Transverse colon (tissue), 4 donors: ENCODE measurements at regions not wholly inside any gene's neighbourhood (a gene's known extent, or its start where the extent isn't known, plus 50 kb on each side); places are given as distances from the start of the nearest gene placed in this dataset.

ENCODE experiments used
- DNase-seq: peaks from one replicate; pipeline ENCODE4 v3.0.0-alpha.2; 2019
- H3K27ac ChIP-seq, 4 donors: fragments of 200-600 bp; sonication (generic); 2 replicates each; pipeline ENCODE4 v1.5.1; 2016 to 2018; ENCODE audit warnings: inconsistent platforms in 4 of 4
- H3K27me3 ChIP-seq: fragments of 200-600 bp; sonication (generic); 2 replicates; pipeline ENCODE4 v1.5.1; 2017; ENCODE audit warnings: inconsistent platforms
- H3K36me3 ChIP-seq, 4 donors: fragments of 200-600 bp; sonication (generic); 2 replicates each; pipeline ENCODE4 v1.5.1; 2017 to 2019; ENCODE audit warnings: inconsistent platforms in 4 of 4
- H3K4me1 ChIP-seq, 4 donors: fragments of 200-600 bp; sonication (generic); 2 replicates each; pipeline ENCODE4 v1.5.1; 2017 to 2020; ENCODE audit warnings: inconsistent platforms in 4 of 4
- H3K4me3 ChIP-seq, 4 donors: fragments of 200-600 bp; sonication (generic); 1 replicate in 1 of 4; 2 replicates in 3 of 4; pipeline versions ENCODE4 v1.5.1 to v1.6.1; 2017 to 2019; ENCODE audit warnings: inconsistent platforms in 4 of 4
- H3K9me3 ChIP-seq, 2 donors: fragments of 200-600 bp; sonication (generic); 2 replicates each; pipeline ENCODE4 v1.5.1; 2017 to 2019; ENCODE audit warnings: inconsistent platforms in 2 of 2
- CTCF ChIP-seq, 5 experiments: fragments of 200-600 bp in 3 of 5; fragments of 450-650 bp in 2 of 5; sonication (generic) in 3 of 5; IDR thresholded peaks; 1 replicate in 2 of 5; 2 replicates in 3 of 5; pipeline ENCODE4 v1.5.1; 2016 to 2017; ENCODE audit warnings: antibody characterized with exemption in 5 of 5, inconsistent platforms in 3 of 5, mild to moderate bottlenecking in 2 of 5, moderate library complexity in 1 of 5
- EP300 ChIP-seq: sonication (generic); formaldehyde crosslinking; IDR thresholded peaks from one replicate; pipeline ENCODE4 v1.6.1; 2017; ENCODE audit warnings: antibody characterized with exemption, low read depth
- POLR2A ChIP-seq: fragments of 450-650 bp; IDR thresholded peaks from one replicate; pipeline ENCODE4 v1.6.1; 2016; ENCODE audit warnings: antibody characterized with exemption, mild to moderate bottlenecking, moderate library complexity
- POLR2AphosphoS5 ChIP-seq, 3 donors: sonication (generic); formaldehyde crosslinking; IDR thresholded peaks; one replicate each; pipeline ENCODE4 v1.6.1; 2016; ENCODE audit warnings: antibody characterized with exemption in 3 of 3
- WGBS, 2 donors: methylation state at CpG; one replicate each; pipeline ENCODE4 v1.1.5; 2018; ENCODE audit warnings: low coverage in 1 of 2; 5-methylcytosine and 5-hydroxymethylcytosine counted together
- in situ Hi-C, 4 donors: fragments of 200-750 bp; cut with MboI; loops; one replicate each; pipeline versions ENCODE4 v1.15.0 to v1.15.1; 2017; ENCODE audit warnings: low sequenced_read_pairs in 3 of 4, low pct_ligation_motif_present in 1 of 4, low pct_unique_long_range_greater_than_20kb in 1 of 4
- intact Hi-C: fragments of 100-400 bp; cut with DNase I; formaldehyde crosslinking; loops from one replicate; pipeline ENCODE4 v1.15.1; 2023; ENCODE audit warnings: low total_unique reads

DNA sequence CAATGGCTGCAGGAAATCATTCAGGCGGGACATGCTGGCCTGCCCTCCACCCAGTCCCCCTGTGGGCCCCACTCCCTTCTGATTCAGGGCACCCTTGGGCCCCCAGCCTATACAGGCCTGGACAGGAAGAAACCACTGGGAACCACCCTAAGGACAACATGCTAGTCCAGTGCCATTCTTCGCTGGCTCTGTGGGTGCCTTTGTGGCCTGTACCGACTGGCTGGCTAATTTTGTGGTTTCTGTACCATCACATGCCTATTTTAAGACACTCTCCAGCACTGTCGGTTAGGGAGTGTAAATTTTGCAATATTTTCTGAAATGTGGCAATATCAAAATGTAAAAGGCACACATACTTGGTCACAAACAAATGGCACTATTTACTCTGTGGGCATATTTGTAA, 61.4 kb upstream of the POLG start:
- H3K27me3 ChIP-seq = peaks cover 73% of the 10 kb centered on the region
- H3K4me1 ChIP-seq = peaks cover 3 to 14% (median 13%) of the 10 kb centered on the region in 4 donors
- intact Hi-C loops (no loop called here), in situ Hi-C loops (no loop called here)
- WGBS, 2 donors = 52 to 85% methylated on average over 2 to 4 of the region's 4 CpGs
- H3K36me3 ChIP-seq = no peaks in the 10 kb centered on the region
- no peak overlapping the region for H3K27ac ChIP-seq
- TF ChIP-seq CTCF (IDR thresholded peaks at IDR 0.05) = no peak
- TF ChIP-seq POLR2A = no peak
- no peak for TF ChIP-seq EP300
- TF ChIP-seq POLR2AphosphoS5 (IDR thresholded peaks at IDR 0.05) = no peak
- no peak overlapping the region for H3K4me3 ChIP-seq
- no peaks in the 10 kb centered on the region for H3K9me3 ChIP-seq
- DNase-seq = no peak

- H3K36me3 ChIP-seq = no peaks in the 10 kb centered on the region
- DNase-seq = no peak
- H3K4me1 ChIP-seq = peaks cover 3 to 13% (median 13%) of the 10 kb centered on the region in 4 donors
- H3K4me3 ChIP-seq = no peak overlapping the region
- intact Hi-C loops (no loop called here), in situ Hi-C loops (no loop called here)
- WGBS, 2 donors = 83% methylated on average over 10 of the region's 10 CpGs; no CpG with 5 or more reads in 1 of the 2 donors
- no peak for TF ChIP-seq CTCF (IDR thresholded peaks at IDR 0.05)
- no peak for TF ChIP-seq POLR2A
- no peak for TF ChIP-seq EP300
- TF ChIP-seq POLR2AphosphoS5 (IDR thresholded peaks at IDR 0.05) = no peak
- H3K9me3 ChIP-seq = no peaks in the 10 kb centered on the region
- H3K27me3 ChIP-seq = peaks cover 68% of the 10 kb centered on the region
- H3K27ac ChIP-seq = no peak overlapping the region
These were observed 60.8 kb upstream of the POLG start for GRCh38 chr15:89395461-89395871.

DNA sequence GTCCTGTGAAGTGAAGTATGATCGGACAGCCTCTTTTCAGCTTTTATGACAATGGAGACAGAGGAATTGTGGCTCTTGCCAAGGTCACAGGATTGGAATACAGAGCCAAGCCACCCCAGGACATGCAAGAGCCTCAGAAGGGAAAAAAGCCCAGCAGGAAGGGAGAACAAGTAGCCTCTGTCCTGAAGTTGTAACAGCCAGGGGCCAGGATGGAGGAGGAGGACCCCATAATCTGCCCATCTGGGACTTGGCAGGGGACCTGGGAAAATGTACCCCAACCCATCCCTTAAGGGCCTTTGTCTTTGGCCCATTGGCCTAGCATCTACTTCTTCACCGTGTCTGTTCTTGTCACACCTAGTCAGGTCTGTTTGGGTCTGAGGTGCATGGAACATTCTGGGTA, 60.4 kb upstream of the POLG start:
- peaks cover 3 to 9% (median 9%) of the 10 kb centered on the region in 4 donors for H3K4me1 ChIP-seq
- WGBS, 2 donors = 77% methylated on average over 2 of the region's 2 CpGs; no CpG with 5 or more reads in 1 of the 2 donors
- TF ChIP-seq POLR2A = no peak
- TF ChIP-seq CTCF (IDR thresholded peaks at IDR 0.05) = no peak
- no peak for TF ChIP-seq EP300
- no peak for TF ChIP-seq POLR2AphosphoS5 (IDR thresholded peaks at IDR 0.05)
- no peaks in the 10 kb centered on the region for H3K9me3 ChIP-seq
- intact Hi-C loops (no loop called here), in situ Hi-C loops (no loop called here)
- no peak overlapping the region for H3K27ac ChIP-seq
- peaks cover 64% of the 10 kb centered on the region for H3K27me3 ChIP-seq
- no peaks in the 10 kb centered on the region for H3K36me3 ChIP-seq
- H3K4me3 ChIP-seq = no peak overlapping the region
- DNase-seq = no peak

- no peaks in the 10 kb centered on the region for H3K9me3 ChIP-seq
- DNase-seq = no peak
- WGBS, 2 donors = 69% methylated on average over 4 of the region's 5 CpGs; no CpG with 5 or more reads in 1 of the 2 donors
- H3K4me1 ChIP-seq = no peaks in the 10 kb centered on the region
- H3K27me3 ChIP-seq = peaks cover 49% of the 10 kb centered on the region
- no peak overlapping the region for H3K27ac ChIP-seq
- H3K36me3 ChIP-seq = no peaks in the 10 kb centered on the region
- H3K4me3 ChIP-seq = no peak overlapping the region
- in situ Hi-C loops = no loop called here
- no peak for TF ChIP-seq CTCF (IDR thresholded peaks at IDR 0.05)
- intact Hi-C loops = no loop called here
These were observed 58.4 kb upstream of the POLG start for GRCh38 chr15:89393056-89393455.
